A549 (cell line): ENCODE measurements at regions not wholly inside any gene's neighbourhood (a gene's known extent, or its start where the extent isn't known, plus 50 kb on each side); places are given as distances from the start of the nearest gene placed in this dataset.

Experiments used
- ATAC-seq, 2 experiments: fragments of 200-7000 bp in 1 of 2; fragments of >200 bp in 1 of 2; cut with Nextera tagmentation in 1 of 2; cut with Tn5 transposase in 1 of 2; 3 replicates each; pipeline versions ENCODE4 v1.8.0 to v1.9.1; 2018 to 2020; ENCODE audit warnings: mild to moderate bottlenecking in 1 of 2, moderate library complexity in 1 of 2
- CTCF ChIA-PET: fragments of 300-600 bp; sonication (Branson Sonifier 250); formaldehyde crosslinking; extraction: SDS; loops from one replicate; lab custom pipeline; 2021; ENCODE audit warnings: antibody characterized with exemption, inconsistent platforms; lab: Yijun Ruan, JAX
- POLR2A ChIA-PET: fragments of 350-600 bp; formaldehyde crosslinking; extraction: SDS; loops from one replicate; lab custom pipeline; 2021; ENCODE audit warnings: antibody characterized with exemption, inconsistent platforms; lab: Yijun Ruan, JAX
- DNase-seq, 2 experiments: peaks; one replicate each; pipeline versions ENCODE4 v3.0.0 to v3.0.0-alpha.2; 2011 to 2016; ENCODE audit warnings: low read depth in 1 of 2, low spot score in 1 of 2
- FAIRE-seq: peaks from 2 replicates; lab custom pipeline; 2011; peaks lifted over from hg19 to GRCh38; lab: Jason Lieb, UNC
- H3K27ac ChIP-seq, 2 experiments: fragments of >200 bp; sonication (Bioruptor Twin); formaldehyde crosslinking; 3 replicates each; pipeline ENCODE4 v1.5.1; 2016 to 2017
- H3K4me1 ChIP-seq: fragments of >200 bp; sonication (Bioruptor Twin); formaldehyde crosslinking; 3 replicates; pipeline ENCODE4 v1.6.1; 2016
- H3K4me2 ChIP-seq: fragments of >200 bp; sonication (Bioruptor Twin); formaldehyde crosslinking; 3 replicates; pipeline ENCODE4 v1.6.1; 2016
- H3K4me3 ChIP-seq: fragments of >200 bp; sonication (Bioruptor Twin); formaldehyde crosslinking; 3 replicates; pipeline ENCODE4 v1.5.1; 2016
- H3K9me3 ChIP-seq: fragments of >200 bp; sonication (Bioruptor Twin); formaldehyde crosslinking; 3 replicates; pipeline ENCODE4 v1.6.1; 2016
- ATOH8 ChIP-seq: fragments of 250-450 bp; sonication (Bioruptor Pico); IDR thresholded peaks from 2 replicates; pipeline ENCODE4 v1.5.0; 2020; ENCODE audit warnings: low read depth, mild to moderate bottlenecking, moderate library complexity
- BCL3 ChIP-seq: fragments of >200 bp; sonication (Bioruptor Twin); formaldehyde crosslinking; IDR thresholded peaks from 3 replicates; pipeline ENCODE4 v1.6.1; 2016
- CBX8 ChIP-seq: fragments of 200-600 bp; sonication (generic); IDR thresholded peaks from 2 replicates; pipeline ENCODE4 v1.6.1; 2016
- CEBPB ChIP-seq, 2 experiments: fragments of >200 bp in 1 of 2; sonication (Bioruptor Twin) in 1 of 2; formaldehyde crosslinking in 1 of 2; IDR thresholded peaks; 2 replicates each; pipeline ENCODE4 v1.6.1; 2012 to 2016
- CHD2 ChIP-seq: fragments of 150-350 bp; IDR thresholded peaks from 2 replicates; pipeline ENCODE4 v1.6.1; 2014; ENCODE audit warnings: low read length; ENCODE audit not compliant: partially characterized antibody
- CHD4 ChIP-seq: fragments of 200-600 bp; sonication (generic); IDR thresholded peaks from 2 replicates; pipeline ENCODE4 v1.6.1; 2016; ENCODE audit warnings: antibody characterized with exemption, mild to moderate bottlenecking, borderline replicate concordance
- ESRRA ChIP-seq: fragments of 150-350 bp; IDR thresholded peaks from 2 replicates; pipeline ENCODE4 v1.6.1; 2014; ENCODE audit warnings: mild to moderate bottlenecking, low read length, borderline replicate concordance
- FOSB ChIP-seq: fragments of 250-450 bp; sonication (Bioruptor Pico); IDR thresholded peaks from 2 replicates; pipeline ENCODE4 v1.5.0; 2020; ENCODE audit warnings: mild to moderate bottlenecking, moderate library complexity
- GATA3 ChIP-seq: IDR thresholded peaks from 2 replicates; pipeline ENCODE4 v1.6.1; 2012; ENCODE audit warnings: borderline replicate concordance
- HDAC2 ChIP-seq: fragments of 200-600 bp; sonication (generic); IDR thresholded peaks from 2 replicates; pipeline ENCODE4 v1.6.1; 2016
- HES2 ChIP-seq: fragments of >200 bp; sonication (Bioruptor Twin); formaldehyde crosslinking; IDR thresholded peaks from 2 replicates; pipeline ENCODE4 v1.6.1; 2016
- HEYL ChIP-seq: fragments of 250-450 bp; sonication (Bioruptor Pico); IDR thresholded peaks from 2 replicates; pipeline ENCODE4 v1.8.0; 2021; ENCODE audit warnings: mild to moderate bottlenecking, moderate library complexity
- HMGXB4 ChIP-seq: fragments of 250-450 bp; sonication (Bioruptor Pico); IDR thresholded peaks from 2 replicates; pipeline ENCODE4 v1.5.0; 2021; ENCODE audit warnings: mild to moderate bottlenecking, moderate library complexity, borderline replicate concordance
- JUN ChIP-seq, 2 experiments: fragments of >200 bp; sonication (Bioruptor Twin); formaldehyde crosslinking; IDR thresholded peaks; 2 replicates in 1 of 2; 3 replicates in 1 of 2; pipeline ENCODE4 v1.6.1; 2016 to 2017
- JUNB ChIP-seq: fragments of >200 bp; sonication (Bioruptor Twin); formaldehyde crosslinking; IDR thresholded peaks from 2 replicates; pipeline ENCODE4 v1.6.1; 2016
- KDM1A ChIP-seq: fragments of 200-600 bp; sonication (generic); IDR thresholded peaks from 2 replicates; pipeline ENCODE4 v1.6.1; 2016; ENCODE audit warnings: low read depth, mild to moderate bottlenecking
- MAFK ChIP-seq: fragments of 450-650 bp; IDR thresholded peaks from 2 replicates; pipeline ENCODE4 v1.6.1; 2014; ENCODE audit not compliant: partially characterized antibody
- MAZ ChIP-seq: fragments of 150-350 bp; IDR thresholded peaks from 2 replicates; pipeline ENCODE4 v1.6.1; 2014; ENCODE audit warnings: antibody characterized with exemption, low read depth, low read length, borderline replicate concordance
- NFE2L2 ChIP-seq: fragments of 150-350 bp; conservative IDR thresholded peaks from 2 replicates; pipeline ENCODE4 v1.6.1; 2014; ENCODE audit warnings: low read length
- NPAS2 ChIP-seq: fragments of 250-450 bp; sonication (Bioruptor Pico); IDR thresholded peaks from 2 replicates; pipeline ENCODE4 v1.8.0; 2022; ENCODE audit warnings: mild to moderate bottlenecking, moderate library complexity, borderline replicate concordance
- POLR2A ChIP-seq: IDR thresholded peaks from 2 replicates; pipeline ENCODE4 v1.6.1; 2012; ENCODE audit warnings: mild to moderate bottlenecking, low read length
- RARB ChIP-seq: fragments of 250-450 bp; sonication (Bioruptor Pico); IDR thresholded peaks from 2 replicates; pipeline ENCODE4 v1.8.0; 2021; ENCODE audit warnings: mild to moderate bottlenecking, moderate library complexity
- RCOR1 ChIP-seq: fragments of 150-350 bp; IDR thresholded peaks from 2 replicates; pipeline ENCODE4 v1.6.1; 2014; ENCODE audit warnings: antibody characterized with exemption, low read length, low read depth
- REST ChIP-seq: fragments of 200-600 bp; sonication (generic); IDR thresholded peaks from 2 replicates; pipeline ENCODE4 v1.6.1; 2016; ENCODE audit warnings: antibody characterized with exemption, mild to moderate bottlenecking, moderate library complexity
- TP53 ChIP-seq: fragments of 250-450 bp; sonication (Bioruptor Pico); IDR thresholded peaks from 2 replicates; pipeline ENCODE4 v1.5.0; 2021; ENCODE audit warnings: mild to moderate bottlenecking, moderate library complexity
- ZC3H11A ChIP-seq: fragments of 450-650 bp; IDR thresholded peaks from 2 replicates; pipeline ENCODE4 v1.6.1; 2014; ENCODE audit warnings: antibody characterized with exemption, mild to moderate bottlenecking
- WGBS: methylation state at CpG from one replicate; pipeline ENCODE4 v1.1.6; 2017; ENCODE audit errors: missing lambda C conversion rate; 5-methylcytosine and 5-hydroxymethylcytosine counted together

- no peak overlapping the region for H3K4me2 ChIP-seq
Observed at GRCh38 chr4:38242101-38242500, 281.9 kb downstream of the PTTG2 start.

GRCh38 chr4:38242822-38243387 lies 282.7 kb downstream of the PTTG2 start:
- FAIRE-seq = no peak
- WGBS = 63% methylated on average over 4 of the region's 4 CpGs
- TF ChIP-seq KDM1A (no peak), JUNB (no peak), HMGXB4 (CRISPR knock-in tag) (no peak), MAZ (no peak), HEYL (CRISPR knock-in tag) (no peak), TP53 (CRISPR knock-in tag) (no peak), MAFK (no peak), HES2 (no peak), BCL3 (no peak), CEBPB (IDR thresholded peaks at IDR 0.05) (no peak)
- Histone ChIP-seq H3K4me1 (no peaks in the 10 kb centered on the region), H3K4me2 (no peak overlapping the region), H3K9me3 (no peaks in the 10 kb centered on the region), H3K4me3 (no peak overlapping the region), H3K27ac (no peak overlapping the region)
- DNase-seq = no peak
- no peak for ATAC-seq
- ChIA-PET POLR2A (no interaction called here), CTCF (interaction anchor here (1.5 kb wide), 1 partner anchor 76 kb away, joined by 4 read pairs; no protein-coding TSS in a partner anchor)

More at GRCh38 chr4:38242101-38242500, 281.9 kb downstream of the PTTG2 start:
- no peak for TF ChIP-seq HDAC2
- no peak for TF ChIP-seq RARB (CRISPR knock-in tag)
- TF ChIP-seq REST = no peak
- no peak for TF ChIP-seq CHD4
- WGBS = 78% methylated on average over 4 of the region's 4 CpGs
- Histone ChIP-seq H3K4me1 (no peaks in the 10 kb centered on the region), H3K9me3 (no peaks in the 10 kb centered on the region), H3K4me3 (no peak overlapping the region), H3K27ac (no peak overlapping the region)
- ATAC-seq (no peak), FAIRE-seq (no peak), DNase-seq (no peak)
- ChIA-PET CTCF (interaction anchor here (0.8 to 1.5 kb wide), 2 partner anchors 77 to 88 kb away, joined by 4 read pairs; no protein-coding TSS in a partner anchor), POLR2A (no interaction called here)

GRCh38 chr4:38243388-38244053 lies 283.3 kb downstream of the PTTG2 start:
- DNase-seq (no peak), ATAC-seq (no peak), FAIRE-seq (no peak)
- CTCF ChIA-PET = interaction anchor here (1.5 kb wide), 1 partner anchor 76 kb away, joined by 4 read pairs; no protein-coding TSS in a partner anchor
- Histone ChIP-seq H3K27ac (no peak overlapping the region), H3K4me2 (no peak overlapping the region), H3K4me3 (no peak overlapping the region), H3K4me1 (no peaks in the 10 kb centered on the region), H3K9me3 (no peaks in the 10 kb centered on the region)
- POLR2A ChIA-PET = no interaction called here
- 83% methylated on average over 6 of the region's 6 CpGs for whole genome bisulfite sequencing
- TF ChIP-seq CBX8 = no peak
- no peak for TF ChIP-seq ESRRA
- no peak for TF ChIP-seq ZC3H11A
- no peak for TF ChIP-seq POLR2A
- TF ChIP-seq RCOR1 = no peak
- no peak for TF ChIP-seq CHD2
- no peak for TF ChIP-seq ATOH8 (CRISPR knock-in tag)
- no peak for TF ChIP-seq NFE2L2
- no peak for TF ChIP-seq FOSB (CRISPR knock-in tag)
- no peak for TF ChIP-seq GATA3
- no peak for TF ChIP-seq CEBPB (IDR thresholded peaks at IDR 0.05)
- no peak for TF ChIP-seq HES2
- TF ChIP-seq NPAS2 (CRISPR knock-in tag) = no peak
- no peak for TF ChIP-seq TP53 (CRISPR knock-in tag)
- no peak for TF ChIP-seq JUN (IDR thresholded peaks at IDR 0.05)
- TF ChIP-seq KDM1A = no peak
